GM12892 (cell line): ENCODE measurements at regions not wholly inside any gene's neighbourhood (a gene's known extent, or its start where the extent isn't known, plus 50 kb on each side); places are given as distances from the start of the nearest gene placed in this dataset.

Experiments
- POLR2AphosphoS5 ChIP-seq: IDR thresholded peaks from 2 replicates; pipeline ENCODE4 v1.6.1; 2011; ENCODE audit warnings: low read depth, low read length, control low read depth
- TAF1 ChIP-seq: IDR thresholded peaks from 2 replicates; pipeline ENCODE4 v1.6.1; 2011; ENCODE audit warnings: low read depth, mild to moderate bottlenecking, control low read depth, low read length, borderline replicate concordance

DNA sequence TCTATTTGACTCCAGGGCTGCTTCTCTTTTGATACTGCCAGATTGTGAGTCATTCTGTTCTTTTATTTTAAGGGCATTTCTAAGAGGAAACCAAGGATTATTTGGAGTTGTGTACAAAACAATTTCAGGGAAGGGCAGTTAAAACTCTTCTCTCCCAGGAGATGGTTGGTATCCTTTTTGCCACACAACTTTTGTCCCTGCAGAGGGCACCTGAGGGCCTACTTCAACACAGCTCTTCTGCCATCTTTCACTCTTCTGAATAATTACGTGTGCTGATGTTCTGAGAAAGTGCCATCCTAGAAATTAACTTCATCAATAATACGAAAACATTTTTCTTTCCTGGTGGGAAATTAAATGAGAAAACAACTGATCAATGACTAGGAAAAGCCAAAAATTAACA lies 75.7 kb upstream of the GADL1 start:
- TF ChIP-seq POLR2AphosphoS5: no peak
- no peak for TF ChIP-seq TAF1
